HEK293 (cell line): ENCODE measurements at regions not wholly inside any gene's neighbourhood (a gene's known extent, or its start where the extent isn't known, plus 50 kb on each side); places are given as distances from the start of the nearest gene placed in this dataset.

Experiments used
- CTCF ChIA-PET: fragments of 350-600 bp; formaldehyde crosslinking; extraction: SDS; loops from one replicate; lab custom pipeline; 2021; ENCODE audit warnings: antibody characterized with exemption; lab: Yijun Ruan, JAX
- POLR2A ChIA-PET: fragments of 300-600 bp; formaldehyde crosslinking; extraction: SDS; loops from one replicate; lab custom pipeline; 2020; ENCODE audit warnings: antibody characterized with exemption, inconsistent platforms; lab: Yijun Ruan, JAX
- H3K27ac ChIP-seq: fragments of 200-500 bp; sonication (Bioruptor generic); 2 replicates; pipeline ENCODE4 v1.5.1; 2014; ENCODE audit warnings: low read depth, low read length, control low read depth, inconsistent platforms; ENCODE audit errors: extremely low read depth
- H3K36me3 ChIP-seq, 2 experiments: fragments of 200-500 bp in 1 of 2; sonication (Bioruptor generic) in 1 of 2; 1 replicate in 1 of 2; 2 replicates in 1 of 2; pipeline ENCODE4 v1.5.1; 2014 to 2017; ENCODE audit warnings: inconsistent platforms in 2 of 2, low read length in 2 of 2; ENCODE audit not compliant: control insufficient read depth in 2 of 2, insufficient read depth in 1 of 2
- H3K4me1 ChIP-seq: fragments of 200-500 bp; sonication (Bioruptor generic); 2 replicates; pipeline ENCODE4 v1.5.1; 2014; ENCODE audit warnings: mild to moderate bottlenecking, low read length, inconsistent platforms; ENCODE audit not compliant: control insufficient read depth, insufficient read depth
- H3K4me3 ChIP-seq: 2 replicates; pipeline ENCODE4 v1.5.1; 2011; ENCODE audit warnings: low read depth, mild to moderate bottlenecking, control low read depth, low read length, moderate library complexity
- H3K9me3 ChIP-seq: fragments of 200-500 bp; sonication (Bioruptor generic); 2 replicates; pipeline ENCODE4 v1.5.1; 2014; ENCODE audit warnings: low read depth, low read length, inconsistent platforms; ENCODE audit not compliant: control insufficient read depth, insufficient read depth
- FEZF1 ChIP-seq: fragments of 450-650 bp; formaldehyde crosslinking; IDR thresholded peaks from 2 replicates; pipeline ENCODE4 v1.5.1; 2016; ENCODE audit warnings: missing biosample characterization, missing genetic modification characterization
- GLI2 ChIP-seq: fragments of 450-650 bp; formaldehyde crosslinking; IDR thresholded peaks from 2 replicates; pipeline ENCODE4; 2017; ENCODE audit warnings: missing biosample characterization, missing genetic modification characterization, low read depth, borderline replicate concordance
- GLIS2 ChIP-seq: fragments of 450-650 bp; formaldehyde crosslinking; IDR thresholded peaks from 2 replicates; pipeline ENCODE4 v1.5.1; 2016; ENCODE audit warnings: missing biosample characterization, missing genetic modification characterization
- MEIS1 ChIP-seq: sonication (generic); formaldehyde crosslinking; IDR thresholded peaks from 2 replicates; pipeline ENCODE4 v1.8.1; 2022; ENCODE audit warnings: missing genetic modification reagents, mild to moderate bottlenecking, borderline replicate concordance
- SCRT2 ChIP-seq: fragments of 450-650 bp; formaldehyde crosslinking; IDR thresholded peaks from 2 replicates; pipeline ENCODE4 v1.5.1; 2016; ENCODE audit warnings: missing biosample characterization, missing genetic modification characterization
- ZBTB7A ChIP-seq: fragments of 450-650 bp; formaldehyde crosslinking; IDR thresholded peaks from 2 replicates; pipeline ENCODE4 v1.5.1; 2016; ENCODE audit warnings: low read depth, missing biosample characterization, missing genetic modification characterization
- ZNF133 ChIP-seq: fragments of 450-650 bp; formaldehyde crosslinking; IDR thresholded peaks from 2 replicates; pipeline ENCODE4 v1.5.1; 2016; ENCODE audit warnings: missing biosample characterization, missing genetic modification characterization
- ZNF211 ChIP-seq: fragments of 450-650 bp; formaldehyde crosslinking; IDR thresholded peaks from 2 replicates; pipeline ENCODE4 v1.5.1; 2016; ENCODE audit warnings: low read depth, missing biosample characterization, missing genetic modification characterization
- ZNF26 ChIP-seq: fragments of 450-650 bp; formaldehyde crosslinking; IDR thresholded peaks from 2 replicates; pipeline ENCODE4 v1.5.1; 2016; ENCODE audit warnings: missing biosample characterization, missing genetic modification characterization
- ZNF280C ChIP-seq: fragments of 450-650 bp; formaldehyde crosslinking; IDR thresholded peaks from 2 replicates; pipeline ENCODE4 v1.5.1; 2016; ENCODE audit warnings: missing biosample characterization, missing genetic modification characterization
- ZNF292 ChIP-seq: fragments of 450-650 bp; formaldehyde crosslinking; IDR thresholded peaks from 2 replicates; pipeline ENCODE4 v1.5.1; 2016; ENCODE audit warnings: low read depth, missing biosample characterization, missing genetic modification characterization, borderline replicate concordance
- ZNF324 ChIP-seq: fragments of 450-650 bp; formaldehyde crosslinking; IDR thresholded peaks from 2 replicates; pipeline ENCODE4 v1.5.1; 2016; ENCODE audit warnings: missing biosample characterization, missing genetic modification characterization
- ZNF37A ChIP-seq: fragments of 450-650 bp; IDR thresholded peaks from 2 replicates; pipeline ENCODE4 v1.5.1; 2018; ENCODE audit warnings: missing biosample characterization, missing genetic modification characterization
- ZNF391 ChIP-seq: fragments of 450-650 bp; formaldehyde crosslinking; IDR thresholded peaks from 2 replicates; pipeline ENCODE4 v1.5.1; 2016; ENCODE audit warnings: low read depth, missing biosample characterization, missing genetic modification characterization, borderline replicate concordance
- ZNF404 ChIP-seq: fragments of 450-650 bp; formaldehyde crosslinking; IDR thresholded peaks from 2 replicates; pipeline ENCODE4 v1.5.1; 2017; ENCODE audit warnings: missing biosample characterization, missing genetic modification characterization
- ZNF513 ChIP-seq: fragments of 450-650 bp; IDR thresholded peaks from 2 replicates; pipeline ENCODE4 v1.5.1; 2018; ENCODE audit warnings: missing biosample characterization, missing genetic modification characterization
- ZNF521 ChIP-seq: fragments of 450-650 bp; formaldehyde crosslinking; IDR thresholded peaks from 2 replicates; pipeline ENCODE4 v1.5.1; 2017; ENCODE audit warnings: missing biosample characterization, mild to moderate bottlenecking, missing genetic modification characterization
- ZNF530 ChIP-seq: fragments of 450-650 bp; formaldehyde crosslinking; IDR thresholded peaks from 2 replicates; pipeline ENCODE4 v1.5.1; 2016; ENCODE audit warnings: low read depth, missing biosample characterization, missing genetic modification characterization
- ZNF544 ChIP-seq: fragments of 450-650 bp; formaldehyde crosslinking; IDR thresholded peaks from 2 replicates; pipeline ENCODE4 v1.5.0; 2017; ENCODE audit warnings: missing biosample characterization, missing genetic modification characterization
- ZNF549 ChIP-seq: fragments of 450-650 bp; IDR thresholded peaks from 2 replicates; pipeline ENCODE4 v1.5.1; 2018; ENCODE audit warnings: missing biosample characterization, missing genetic modification characterization, mild to moderate bottlenecking, inconsistent platforms, moderate library complexity
- ZNF560 ChIP-seq: fragments of 450-650 bp; formaldehyde crosslinking; IDR thresholded peaks from 2 replicates; pipeline ENCODE4 v1.5.1; 2017; ENCODE audit warnings: missing biosample characterization, missing genetic modification characterization, borderline replicate concordance

- no peak for TF ChIP-seq ZNF280C (tag by site-specific recombination)
These were observed 606.1 kb upstream of the SLIT2 start (continued) for GRCh38 chr4:19645589-19645988.

- TF ChIP-seq ZNF549 (no peak), ZNF211 (no peak), SCRT2 (no peak), GLI2 (tag by site-specific recombination) (no peak), ZNF544 (tag by site-specific recombination) (no peak), ZNF513 (tag by site-specific recombination) (no peak), ZBTB7A (no peak), ZNF292 (tag by site-specific recombination) (no peak)
- ChIA-PET CTCF (no interaction called here), POLR2A (no interaction called here)
- H3K4me1 ChIP-seq, result no peaks in the 10 kb centered on the region
- H3K4me3 ChIP-seq, result no peak overlapping the region
- no peaks in the 10 kb centered on the region for H3K9me3 ChIP-seq
- no peaks in the 10 kb centered on the region for H3K36me3 ChIP-seq
- H3K27ac ChIP-seq, result no peak overlapping the region
These were observed 615.3 kb upstream of the SLIT2 start for GRCh38 chr4:19636451-19636850.

GRCh38 chr4:19631814-19632213, 619.9 kb upstream of the SLIT2 start:
- CTCF ChIA-PET, result no interaction called here
- POLR2A ChIA-PET, result no interaction called here

GRCh38 chr4:19623866-19624265, 627.8 kb upstream of the SLIT2 start:
- no peaks in the 10 kb centered on the region for H3K36me3 ChIP-seq
- POLR2A ChIA-PET, result no interaction called here
- H3K27ac ChIP-seq, result no peak overlapping the region
- H3K9me3 ChIP-seq, result no peaks in the 10 kb centered on the region
- no peaks in the 10 kb centered on the region for H3K4me1 ChIP-seq
- CTCF ChIA-PET, result no interaction called here
- no peak overlapping the region for H3K4me3 ChIP-seq
- TF ChIP-seq GLIS2, result no peak
- TF ChIP-seq MEIS1 (CRISPR knock-in tag), result no peak
- no peak for TF ChIP-seq FEZF1 (tag by site-specific recombination)
- TF ChIP-seq ZNF37A (tag by site-specific recombination), result no peak
- no peak for TF ChIP-seq ZNF26 (tag by site-specific recombination)
- TF ChIP-seq ZNF404 (tag by site-specific recombination), result no peak
- TF ChIP-seq ZNF560 (tag by site-specific recombination), result no peak
- no peak for TF ChIP-seq ZNF521
- TF ChIP-seq ZNF530 (tag by site-specific recombination), result no peak
- no peak for TF ChIP-seq ZNF391 (tag by site-specific recombination)

More at GRCh38 chr4:19631814-19632213, 619.9 kb upstream of the SLIT2 start:
- Histone ChIP-seq H3K4me1 (no peaks in the 10 kb centered on the region), H3K9me3 (no peaks in the 10 kb centered on the region), H3K27ac (no peak overlapping the region), H3K4me3 (no peak overlapping the region), H3K36me3 (no peaks in the 10 kb centered on the region)
- TF ChIP-seq ZNF324 (tag by site-specific recombination) (no peak), ZNF133 (tag by site-specific recombination) (peak; percentile 90)
